ENCODE measurements at regions not wholly inside any gene's neighbourhood (a gene's known extent, or its start where the extent isn't known, plus 50 kb on each side); places are given as distances from the start of the nearest gene placed in this dataset.

DNA sequence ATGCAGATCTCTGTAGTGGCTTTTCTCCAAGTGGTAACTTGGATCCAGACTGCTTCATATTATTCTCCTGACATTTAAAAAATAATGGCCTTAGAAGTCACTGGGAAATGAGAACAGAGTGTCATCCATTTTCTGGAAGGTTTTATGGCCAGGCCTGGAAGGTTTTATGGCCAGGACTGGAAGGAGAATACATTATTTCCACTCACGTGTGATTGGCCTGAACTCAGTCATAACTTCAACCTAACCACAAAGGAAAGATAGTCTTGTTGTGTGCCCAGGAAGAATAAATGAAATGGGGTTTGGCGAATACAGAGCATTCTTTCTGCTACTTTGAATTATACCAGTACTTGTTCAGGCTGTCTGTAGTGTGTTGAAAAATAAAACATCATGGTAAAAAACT lies 360.9 kb downstream of the GPAM start:
- TF ChIP-seq, protein P1, sequence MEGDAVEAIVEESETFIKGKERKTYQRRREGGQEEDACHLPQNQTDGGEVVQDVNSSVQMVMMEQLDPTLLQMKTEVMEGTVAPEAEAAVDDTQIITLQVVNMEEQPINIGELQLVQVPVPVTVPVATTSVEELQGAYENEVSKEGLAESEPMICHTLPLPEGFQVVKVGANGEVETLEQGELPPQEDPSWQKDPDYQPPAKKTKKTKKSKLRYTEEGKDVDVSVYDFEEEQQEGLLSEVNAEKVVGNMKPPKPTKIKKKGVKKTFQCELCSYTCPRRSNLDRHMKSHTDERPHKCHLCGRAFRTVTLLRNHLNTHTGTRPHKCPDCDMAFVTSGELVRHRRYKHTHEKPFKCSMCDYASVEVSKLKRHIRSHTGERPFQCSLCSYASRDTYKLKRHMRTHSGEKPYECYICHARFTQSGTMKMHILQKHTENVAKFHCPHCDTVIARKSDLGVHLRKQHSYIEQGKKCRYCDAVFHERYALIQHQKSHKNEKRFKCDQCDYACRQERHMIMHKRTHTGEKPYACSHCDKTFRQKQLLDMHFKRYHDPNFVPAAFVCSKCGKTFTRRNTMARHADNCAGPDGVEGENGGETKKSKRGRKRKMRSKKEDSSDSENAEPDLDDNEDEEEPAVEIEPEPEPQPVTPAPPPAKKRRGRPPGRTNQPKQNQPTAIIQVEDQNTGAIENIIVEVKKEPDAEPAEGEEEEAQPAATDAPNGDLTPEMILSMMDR (IDR thresholded peaks at IDR 0.05), result no peak

DNA sequence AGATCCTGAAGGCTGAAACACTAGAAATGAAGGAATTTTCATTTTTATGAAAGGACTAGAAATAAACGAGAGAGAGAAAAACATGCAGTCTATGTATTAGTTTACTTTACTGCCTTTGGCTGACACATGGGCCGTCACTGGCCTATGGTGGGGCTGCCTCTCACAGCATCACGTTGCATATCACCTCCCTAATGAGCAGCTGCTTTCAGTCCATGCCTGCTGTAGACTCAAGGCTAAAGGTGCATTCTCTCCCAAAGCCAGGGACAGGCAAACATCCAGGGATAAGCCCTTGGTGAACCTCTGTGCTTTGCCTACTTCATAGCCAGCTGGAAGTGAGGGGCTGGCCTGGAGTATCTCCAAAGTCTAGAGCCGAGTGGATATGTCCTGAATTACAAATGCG lies 359.4 kb downstream of the GPAM start:
- TF ChIP-seq, protein P1 (IDR thresholded peaks at IDR 0.05), result no peak

DNA sequence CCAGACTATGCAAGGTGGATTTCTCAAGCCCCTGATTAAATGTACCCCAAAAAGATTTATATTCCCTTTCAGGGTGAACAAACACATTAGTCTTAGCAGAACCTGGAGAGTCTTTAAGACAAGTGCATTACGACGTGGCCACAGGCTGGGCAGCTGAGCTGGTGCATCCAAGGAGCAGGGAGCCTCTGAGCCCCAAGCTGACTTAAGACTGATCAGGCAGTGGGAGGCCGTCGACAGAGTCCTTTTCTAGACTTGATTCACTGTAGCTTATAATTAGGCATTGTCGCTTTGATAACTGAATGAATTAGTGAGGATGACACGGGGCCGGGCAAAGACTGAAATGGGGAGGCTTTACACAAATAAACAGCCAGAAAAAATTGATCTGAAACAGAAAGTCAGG lies 353.2 kb downstream of the GPAM start:
- TF ChIP-seq, protein P1 (IDR thresholded peaks at IDR 0.05), result no peak

DNA sequence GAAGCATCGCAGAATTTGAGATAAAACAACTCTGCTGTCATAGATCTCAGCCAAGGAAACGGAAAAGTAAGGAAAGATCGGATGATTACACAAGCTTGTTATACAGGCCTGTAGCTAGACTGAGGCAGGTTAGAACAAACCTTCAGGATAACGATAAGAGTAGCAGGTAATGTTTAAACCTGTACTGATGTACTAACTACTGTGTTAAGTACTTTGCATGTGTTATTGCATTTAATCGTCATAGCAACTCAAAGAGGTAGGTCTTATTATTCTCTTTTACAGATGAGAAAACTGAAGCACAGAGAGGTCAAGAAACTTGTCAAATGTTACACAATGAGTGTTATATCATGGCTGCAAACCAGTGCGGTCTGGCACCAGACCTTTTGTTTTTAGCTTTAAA lies 352.5 kb downstream of the GPAM start:
- TF ChIP-seq, protein P1 (IDR thresholded peaks at IDR 0.05), result no peak

DNA sequence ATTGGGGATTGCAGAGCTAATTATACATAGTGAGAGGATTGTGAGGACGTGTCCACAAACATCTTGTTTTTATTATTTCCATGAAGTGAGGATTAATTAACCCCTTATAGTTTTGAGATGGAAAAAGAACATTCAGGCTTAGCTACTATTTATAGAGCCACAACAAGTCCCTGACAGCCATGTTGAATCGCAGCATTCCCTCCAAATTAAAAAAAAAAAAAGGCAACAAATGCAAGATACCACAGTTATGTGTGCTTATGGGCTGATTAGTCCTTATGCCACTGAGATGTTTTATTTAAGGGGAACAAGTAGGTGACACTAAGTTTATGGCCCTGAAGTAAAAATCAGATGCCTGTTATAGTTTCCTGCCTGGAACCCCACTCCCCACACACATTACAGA lies 350.3 kb downstream of the GPAM start:
- TF ChIP-seq, protein P1 (IDR thresholded peaks at IDR 0.05), result no peak

DNA sequence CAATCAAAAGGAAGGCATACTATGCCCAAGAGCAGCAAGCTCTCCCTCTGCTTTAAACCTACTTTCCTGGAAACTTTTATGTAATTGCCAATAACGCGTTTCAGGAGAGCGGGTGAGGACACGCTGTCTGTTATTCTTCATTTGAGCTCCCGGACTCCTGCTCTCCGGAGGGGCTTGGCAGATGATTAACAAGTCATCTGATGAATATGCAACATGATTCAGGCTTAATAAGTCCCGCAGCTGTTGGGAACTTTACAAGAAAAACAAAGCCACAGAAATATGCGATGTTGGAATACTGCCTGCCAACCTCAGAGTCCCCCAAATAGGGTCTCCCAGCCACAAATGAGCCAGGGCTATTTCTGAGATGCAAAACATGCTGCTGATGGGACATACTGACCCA lies 348.0 kb downstream of the GPAM start:
- TF ChIP-seq, protein P1 (IDR thresholded peaks at IDR 0.05), result no peak

DNA sequence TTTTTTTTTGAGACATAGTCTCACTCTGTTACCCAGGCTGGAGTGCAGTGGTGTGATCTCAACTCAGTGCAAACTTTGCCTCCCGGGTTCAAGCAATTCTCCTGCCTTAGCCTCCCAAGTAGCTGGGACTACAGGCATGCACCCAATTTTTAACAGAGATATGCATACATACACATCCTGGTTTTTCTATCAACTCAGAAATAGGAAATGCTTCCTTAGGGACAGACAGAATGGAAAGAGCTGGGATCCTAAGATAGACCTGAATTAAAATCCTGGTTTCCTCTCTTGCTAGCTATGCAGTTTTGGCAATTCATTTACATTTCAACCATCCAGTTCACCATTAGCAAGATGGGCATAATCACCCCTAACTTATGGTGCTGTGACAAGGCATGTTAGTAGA lies 347.5 kb downstream of the GPAM start:
- TF ChIP-seq, protein P1 (IDR thresholded peaks at IDR 0.05), result no peak

DNA sequence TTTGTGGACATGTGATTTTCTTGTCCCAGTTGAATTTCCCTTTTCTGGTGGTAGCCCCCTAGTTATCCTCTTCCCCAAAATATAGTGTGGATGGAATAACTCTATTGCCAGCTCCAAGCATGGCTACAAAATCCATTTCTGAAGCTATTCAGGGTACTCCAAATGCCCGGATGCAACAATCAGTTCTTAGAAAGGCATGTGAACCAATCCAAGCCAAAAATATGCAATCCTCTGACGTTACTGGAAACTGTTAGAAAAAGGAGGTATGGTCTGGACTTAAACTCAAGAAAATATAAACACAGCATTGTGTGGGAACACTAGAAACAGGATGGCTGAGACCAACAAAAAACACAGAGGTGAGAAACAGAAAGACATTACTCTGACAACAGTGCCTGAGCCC lies 347.0 kb downstream of the GPAM start:
- TF ChIP-seq, protein P1 (IDR thresholded peaks at IDR 0.05), result no peak

Data from LNCAP (cell line).